ENCODE measurements at regions not wholly inside any gene's neighbourhood (a gene's known extent, or its start where the extent isn't known, plus 50 kb on each side); places are given as distances from the start of the nearest gene placed in this dataset.
A peak's percentile ranks its signal among the peaks of the same experiment; 100 is the strongest.
"Not testable (repeated sequence)": the region's sequence is repeated elsewhere in the genome, so short reads cannot be mapped to it uniquely, and the experiment has no call there.

GRCh38 chr1:186763107-186763506 lies 65.6 kb upstream of the PLA2G4A start:
- no peak for TF ChIP-seq TARDBP (IDR thresholded peaks at IDR 0.05)
- no peak for TF ChIP-seq NFRKB (IDR thresholded peaks at IDR 0.05)
- TF ChIP-seq SUZ12 (IDR thresholded peaks at IDR 0.05): no peak
- peak; percentile 35; the same call in 1 of the 2 replicates for TF ChIP-seq PKNOX1 (IDR thresholded peaks at IDR 0.05)
- ChIA-PET CTCF (no interaction called here), POLR2A (no interaction called here)
- no peak for DNase-seq (ENCODE audit: extremely low spot score)

GRCh38 chr1:186762653-186763052 lies 66.1 kb upstream of the PLA2G4A start:
- TF ChIP-seq ZNF384 (IDR thresholded peaks at IDR 0.05) (no peak), PKNOX1 (IDR thresholded peaks at IDR 0.05) (no peak), LEF1 (IDR thresholded peaks at IDR 0.05; ENCODE audit: borderline replicate concordance) (no peak), FOXM1 (IDR thresholded peaks at IDR 0.05; ENCODE audit: borderline replicate concordance) (no peak), BHLHE40 (IDR thresholded peaks at IDR 0.05; ENCODE audit: borderline replicate concordance) (no peak), L3MBTL2 (conservative IDR thresholded peaks at IDR 0.05) (no peak), SP1 (IDR thresholded peaks at IDR 0.05) (no peak), SUZ12 (IDR thresholded peaks at IDR 0.05) (no peak), FOXA1 (IDR thresholded peaks at IDR 0.05) (no peak), CTBP1 (IDR thresholded peaks at IDR 0.05; ENCODE audit: borderline replicate concordance) (no peak), HDGF (IDR thresholded peaks at IDR 0.05; ENCODE audit: borderline replicate concordance) (no peak)
- ChIA-PET CTCF (no interaction called here), POLR2A (no interaction called here)
- DNase-seq (ENCODE audit: extremely low spot score): no peak

- TF ChIP-seq TARDBP (IDR thresholded peaks at IDR 0.05) (no peak), FOXA1 (IDR thresholded peaks at IDR 0.05) (no peak), HDGF (IDR thresholded peaks at IDR 0.05; ENCODE audit: borderline replicate concordance) (no peak), NFRKB (IDR thresholded peaks at IDR 0.05) (no peak), FOXK2 (IDR thresholded peaks at IDR 0.05) (no peak), L3MBTL2 (conservative IDR thresholded peaks at IDR 0.05) (no peak), SP1 (IDR thresholded peaks at IDR 0.05) (no peak), SUZ12 (IDR thresholded peaks at IDR 0.05) (no peak), FOXM1 (IDR thresholded peaks at IDR 0.05; ENCODE audit: borderline replicate concordance) (no peak), PKNOX1 (IDR thresholded peaks at IDR 0.05) (no peak), CTBP1 (IDR thresholded peaks at IDR 0.05; ENCODE audit: borderline replicate concordance) (no peak), LEF1 (IDR thresholded peaks at IDR 0.05; ENCODE audit: borderline replicate concordance) (no peak), ELF4 (IDR thresholded peaks at IDR 0.05) (no peak), BHLHE40 (IDR thresholded peaks at IDR 0.05; ENCODE audit: borderline replicate concordance) (no peak)
- ChIA-PET CTCF (no interaction called here), POLR2A (no interaction called here)
- no peak for DNase-seq (ENCODE audit: extremely low spot score)
Measured at GRCh38 chr1:186761358-186761757, 67.4 kb upstream of the PLA2G4A start.

- no peak for DNase-seq (ENCODE audit: extremely low spot score)
- CTCF ChIA-PET: no interaction called here
Measured at GRCh38 chr1:186760446-186760845, 68.3 kb upstream of the PLA2G4A start.

GRCh38 chr1:186758896-186759606 lies 69.7 kb upstream of the PLA2G4A start:
- POLR2A ChIA-PET; DNase-seq (ENCODE audit: extremely low spot score): not testable (repeated sequence)

More at GRCh38 chr1:186760446-186760845, 68.3 kb upstream of the PLA2G4A start:
- POLR2A ChIA-PET: no interaction called here
- TF ChIP-seq L3MBTL2 (conservative IDR thresholded peaks at IDR 0.05) (no peak), SUZ12 (IDR thresholded peaks at IDR 0.05) (no peak), PKNOX1 (IDR thresholded peaks at IDR 0.05) (no peak), BHLHE40 (IDR thresholded peaks at IDR 0.05; ENCODE audit: borderline replicate concordance) (no peak), TARDBP (IDR thresholded peaks at IDR 0.05) (no peak), ELF4 (IDR thresholded peaks at IDR 0.05) (no peak), ZNF384 (IDR thresholded peaks at IDR 0.05) (no peak), SP1 (IDR thresholded peaks at IDR 0.05) (no peak), CTBP1 (IDR thresholded peaks at IDR 0.05; ENCODE audit: borderline replicate concordance) (no peak), HDGF (IDR thresholded peaks at IDR 0.05; ENCODE audit: borderline replicate concordance) (no peak), ARNT (IDR thresholded peaks at IDR 0.05) (no peak), FOXK2 (IDR thresholded peaks at IDR 0.05) (no peak), NFRKB (IDR thresholded peaks at IDR 0.05) (no peak), FOXM1 (IDR thresholded peaks at IDR 0.05; ENCODE audit: borderline replicate concordance) (no peak), LEF1 (IDR thresholded peaks at IDR 0.05; ENCODE audit: borderline replicate concordance) (no peak), FOXA1 (IDR thresholded peaks at IDR 0.05) (no peak)

GRCh38 chr1:186757851-186758250 lies 70.9 kb upstream of the PLA2G4A start:
- TF ChIP-seq PKNOX1 (IDR thresholded peaks at IDR 0.05): no peak
- no peak for TF ChIP-seq TARDBP (IDR thresholded peaks at IDR 0.05)
- no peak for TF ChIP-seq L3MBTL2 (conservative IDR thresholded peaks at IDR 0.05)
- no peak for TF ChIP-seq FOXK2 (IDR thresholded peaks at IDR 0.05)
- TF ChIP-seq FOXM1 (IDR thresholded peaks at IDR 0.05; ENCODE audit: borderline replicate concordance): no peak
- TF ChIP-seq HDGF (IDR thresholded peaks at IDR 0.05; ENCODE audit: borderline replicate concordance): no peak
- no peak for TF ChIP-seq FOXA1 (IDR thresholded peaks at IDR 0.05)
- TF ChIP-seq SP1 (IDR thresholded peaks at IDR 0.05): no peak
- TF ChIP-seq NFRKB (IDR thresholded peaks at IDR 0.05): no peak
- no peak for TF ChIP-seq BHLHE40 (IDR thresholded peaks at IDR 0.05; ENCODE audit: borderline replicate concordance)
- TF ChIP-seq ZNF384 (IDR thresholded peaks at IDR 0.05): no peak
- no peak for TF ChIP-seq ELF4 (IDR thresholded peaks at IDR 0.05)
- TF ChIP-seq SUZ12 (IDR thresholded peaks at IDR 0.05): no peak
- TF ChIP-seq ARNT (IDR thresholded peaks at IDR 0.05): no peak
- TF ChIP-seq CTBP1 (IDR thresholded peaks at IDR 0.05; ENCODE audit: borderline replicate concordance): no peak
- no peak for TF ChIP-seq LEF1 (IDR thresholded peaks at IDR 0.05; ENCODE audit: borderline replicate concordance)
- ChIA-PET POLR2A (no interaction called here), CTCF (no interaction called here)
- DNase-seq (ENCODE audit: extremely low spot score): no peak

More at GRCh38 chr1:186758896-186759606, 69.7 kb upstream of the PLA2G4A start:
- CTCF ChIA-PET: not testable (repeated sequence)
